NCI-H1105 (cell line): ENCODE measurements at regions not wholly inside any gene's neighbourhood (a gene's known extent, or its start where the extent isn't known, plus 50 kb on each side); places are given as distances from the start of the nearest gene placed in this dataset.
"Not testable (repeated sequence)": the region's sequence is repeated elsewhere in the genome, so short reads cannot be mapped to it uniquely, and the experiment has no call there.

Source experiments
- DNase-seq: peaks from one replicate; lab custom pipeline; 2025; lab: John Stamatoyannopoulos, UW

DNA sequence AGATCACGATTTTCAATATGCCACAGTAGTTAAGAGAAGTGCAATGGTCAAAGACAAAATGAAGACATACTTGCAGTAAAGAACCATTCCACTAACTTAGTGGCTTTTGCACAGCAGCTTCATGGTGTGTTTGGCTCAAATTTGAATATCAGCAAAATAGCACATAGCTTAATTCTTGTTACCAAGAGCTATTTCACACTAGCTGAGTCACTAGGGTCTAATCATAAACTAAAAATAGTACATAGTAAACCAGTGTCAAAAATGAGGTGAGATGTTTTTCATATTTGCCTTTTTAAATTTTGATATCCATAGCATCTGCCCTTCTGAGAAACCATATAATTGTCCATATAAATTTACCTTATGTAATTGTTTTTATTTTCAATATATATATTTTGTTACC, 325.0 kb upstream of the LUZP2 start:
- DNase-seq: no peak

DNA sequence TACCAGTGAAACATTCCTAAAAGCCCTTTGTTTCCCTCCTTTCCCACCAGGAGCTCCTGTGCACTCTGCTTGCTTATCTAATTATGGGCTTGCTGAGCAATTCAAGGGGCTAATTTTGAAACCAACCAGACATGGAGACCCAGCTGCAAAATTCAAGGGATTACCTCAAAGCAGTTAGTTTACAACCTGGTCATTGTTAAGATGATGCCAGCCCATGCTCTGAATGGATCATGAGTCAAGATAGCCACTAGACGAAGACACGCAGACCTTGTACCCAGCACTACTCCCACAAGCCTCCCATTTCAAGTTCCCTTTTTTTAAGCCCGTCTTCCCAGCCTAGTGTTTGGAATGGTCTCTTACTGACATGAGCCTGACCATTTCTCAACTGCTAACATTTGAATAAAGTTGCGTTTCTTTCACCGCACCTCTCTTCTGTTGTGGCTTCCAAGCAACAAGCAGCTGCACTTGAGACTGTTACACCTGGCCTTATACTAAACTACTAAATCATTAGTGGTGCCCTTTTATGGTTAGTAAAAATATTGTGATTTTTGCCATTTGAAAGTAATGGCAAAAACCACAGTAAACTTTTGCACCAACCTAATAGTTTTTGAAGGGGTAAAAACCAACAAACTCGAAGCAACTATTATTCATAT, 315.3 kb upstream of the LUZP2 start:
- no peak for DNase-seq

DNA sequence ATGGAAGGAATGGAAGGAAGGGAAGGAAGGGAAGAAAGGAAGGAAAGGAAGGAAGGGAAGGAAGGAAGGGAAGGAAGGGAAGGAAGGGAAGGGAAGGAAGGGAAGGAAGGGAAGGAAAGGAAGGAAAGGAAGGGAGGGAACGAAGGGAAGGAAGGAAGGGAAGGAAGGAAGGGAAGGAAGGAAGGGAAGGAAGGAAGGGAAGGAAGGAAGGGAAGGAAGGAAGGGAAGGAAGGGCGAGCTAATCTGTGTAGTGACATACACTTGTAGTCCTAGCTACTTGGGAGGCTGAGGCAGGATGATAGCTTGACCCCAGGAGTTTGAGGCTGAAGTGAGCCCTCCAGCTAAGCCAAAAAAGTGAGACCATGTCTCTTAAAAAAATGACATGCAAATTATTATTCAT, 311.3 kb upstream of the LUZP2 start:
- not testable (repeated sequence) for DNase-seq

DNA sequence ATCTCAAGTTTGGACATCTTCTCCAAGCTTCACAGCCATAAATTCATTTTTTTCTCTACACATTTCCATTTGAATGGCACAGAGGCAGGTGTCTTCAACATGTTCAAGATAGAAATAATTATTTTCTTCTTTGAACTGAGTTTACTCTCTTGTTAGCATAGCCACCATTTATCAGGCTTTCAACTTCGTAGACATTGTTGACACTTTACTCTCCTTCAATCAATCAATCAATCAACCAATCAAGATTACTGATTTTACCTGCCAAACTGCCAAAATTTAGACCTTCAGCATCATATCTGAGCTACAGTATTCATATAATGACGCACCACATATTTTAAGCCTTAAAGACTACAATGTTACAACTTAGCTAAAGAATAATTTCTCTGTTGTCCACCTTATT, 300.1 kb upstream of the LUZP2 start:
- DNase-seq: no peak

DNA sequence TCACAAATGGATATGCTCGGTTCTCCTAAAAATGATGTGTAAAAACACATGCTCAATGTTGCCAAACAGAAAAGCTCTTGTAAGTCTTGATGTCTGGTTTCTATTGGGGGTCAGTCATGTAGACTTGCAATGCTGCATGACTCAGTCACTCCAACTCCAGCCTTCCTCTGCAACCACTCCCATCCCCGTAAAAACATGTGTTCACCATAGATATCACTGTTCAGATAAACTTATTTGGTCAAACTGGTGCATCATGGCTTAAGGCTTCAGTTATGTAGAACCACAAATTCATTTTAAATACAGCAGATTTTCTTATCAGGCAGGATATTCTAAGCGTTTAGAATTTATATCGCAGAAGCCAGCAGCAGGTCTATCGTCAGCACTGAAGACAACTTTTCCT, 298.4 kb upstream of the LUZP2 start:
- DNase-seq: no peak

DNA sequence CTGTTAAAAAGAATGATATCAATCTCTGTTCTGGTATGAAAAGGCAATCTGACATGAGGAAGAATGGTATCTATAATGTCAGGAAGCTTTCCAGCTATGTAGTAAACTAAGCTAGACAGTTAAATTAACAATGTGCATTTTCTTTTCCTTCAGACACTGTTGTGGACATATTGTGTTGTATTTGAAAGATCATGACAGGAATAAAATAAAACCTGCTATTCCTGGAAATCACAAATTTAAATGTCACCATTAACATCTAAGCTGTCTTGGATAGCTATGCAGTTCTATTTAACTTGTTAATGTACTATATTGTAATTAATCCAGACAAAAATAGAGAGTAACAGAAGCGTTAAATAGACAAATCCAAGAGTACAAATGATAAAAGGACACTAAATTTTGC, 297.4 kb upstream of the LUZP2 start:
- no peak for DNase-seq

DNA sequence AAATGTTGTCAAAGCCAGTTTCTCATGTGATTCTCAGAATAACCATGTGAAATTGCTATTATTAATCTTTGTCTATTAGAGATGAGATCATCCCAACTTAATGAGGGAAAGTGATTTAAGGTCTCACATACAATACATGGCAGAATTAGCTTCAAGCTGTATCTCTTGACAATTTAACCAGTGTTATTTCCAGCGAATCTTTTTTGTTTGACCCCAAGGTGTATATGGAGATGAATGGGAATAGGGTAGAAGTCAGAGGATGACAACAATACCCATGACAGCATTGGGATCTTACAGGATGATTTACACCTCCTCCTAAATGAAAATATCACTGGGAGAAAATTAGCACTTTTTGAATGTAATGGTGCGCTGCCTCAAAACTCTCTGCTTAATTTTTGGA, 290.8 kb upstream of the LUZP2 start:
- DNase-seq: no peak

DNA sequence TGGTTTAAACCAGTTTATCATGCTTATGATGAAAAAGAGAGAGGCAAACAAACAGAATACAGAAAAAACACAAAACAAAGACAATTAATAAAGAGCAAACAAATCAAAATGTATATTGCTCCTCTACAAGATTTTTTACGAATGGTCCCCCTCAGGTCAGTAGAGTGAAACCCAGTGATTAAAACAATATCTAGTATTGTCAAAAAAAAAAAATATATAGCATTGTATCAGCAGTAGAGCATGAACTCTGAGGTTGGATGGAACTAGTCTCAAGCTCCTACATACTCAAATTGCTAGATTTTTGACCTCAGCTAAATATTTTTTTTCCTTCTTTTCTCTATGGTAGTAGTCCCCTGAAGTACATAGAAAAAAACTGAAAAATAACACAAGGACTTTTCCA, 290.3 kb upstream of the LUZP2 start:
- DNase-seq: no peak

DNA sequence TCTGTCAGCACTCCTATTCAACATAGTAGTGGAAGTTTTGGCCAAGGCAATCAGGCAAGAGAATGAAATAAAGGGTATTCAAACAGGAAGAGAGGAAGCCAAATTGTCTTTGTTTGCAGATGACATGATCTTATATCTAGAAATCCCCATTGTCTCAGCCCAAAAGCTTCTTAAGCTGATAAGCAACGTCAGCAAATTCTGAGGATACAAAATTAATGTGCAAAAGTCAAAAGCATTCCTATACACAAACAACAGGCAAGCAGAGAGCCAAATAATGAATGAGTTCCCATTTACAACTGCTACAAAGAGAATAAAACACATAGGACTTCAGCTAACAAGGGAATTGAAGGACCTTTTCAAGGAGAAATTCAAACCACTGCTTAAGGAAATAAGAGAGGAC, 280.4 kb upstream of the LUZP2 start:
- no peak for DNase-seq

DNA sequence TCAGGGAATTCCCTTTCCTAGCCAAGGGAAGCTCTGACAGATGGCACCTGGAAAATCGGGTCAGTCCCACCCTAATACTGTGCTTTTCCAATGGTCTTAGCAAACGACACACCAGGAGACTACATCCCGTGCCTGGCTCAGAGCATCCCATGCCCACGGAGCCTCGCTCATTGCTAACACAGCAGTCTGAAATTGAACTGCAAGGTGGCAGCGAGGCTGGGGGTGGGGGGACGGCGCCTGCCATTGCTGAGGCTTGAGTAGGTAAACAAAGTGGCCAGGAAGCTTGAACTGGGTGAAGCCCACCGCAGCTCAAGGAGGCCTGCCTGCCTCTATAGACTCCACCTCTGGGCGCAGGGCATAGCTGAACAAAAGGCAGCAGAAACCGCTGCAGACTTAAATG, 279.5 kb upstream of the LUZP2 start:
- DNase-seq: not testable (repeated sequence)

DNA sequence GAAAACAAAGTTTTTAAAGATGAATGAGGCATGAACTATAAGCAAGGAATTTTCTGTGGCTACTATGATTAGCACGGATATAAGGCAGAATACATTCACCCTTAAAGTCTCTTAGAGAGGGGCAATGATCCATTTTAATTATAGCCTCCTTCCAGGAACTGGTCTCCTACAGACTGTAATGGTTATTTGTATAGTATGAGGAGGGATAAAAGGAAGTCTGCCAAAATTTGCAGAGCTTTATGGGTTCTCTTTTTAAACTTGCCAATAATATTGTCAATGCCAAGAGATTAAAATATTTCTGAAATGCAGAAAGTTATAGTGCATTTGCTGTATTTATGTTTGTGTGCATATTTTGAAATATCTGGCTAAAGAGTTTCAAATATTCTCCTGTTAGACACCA, 271.4 kb upstream of the LUZP2 start:
- no peak for DNase-seq

DNA sequence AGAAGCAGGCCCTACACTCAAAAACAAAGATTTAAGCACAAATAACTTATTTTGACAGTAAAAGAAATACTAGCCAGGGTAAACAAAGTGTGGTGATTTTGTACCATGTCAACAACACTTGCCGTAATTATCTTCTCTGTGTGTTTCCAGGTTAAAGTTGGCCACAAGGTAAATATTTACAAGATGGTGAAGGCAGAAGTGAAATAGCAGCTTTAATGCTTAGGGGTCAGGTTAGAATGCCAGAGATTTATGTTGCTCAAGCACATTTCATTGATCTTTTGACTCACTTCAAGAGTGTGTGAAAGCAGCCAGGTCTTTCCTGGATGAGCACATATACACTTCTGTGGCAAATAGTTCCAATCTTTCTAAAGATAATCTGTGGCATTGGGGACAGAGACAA, 270.2 kb upstream of the LUZP2 start:
- DNase-seq: no peak

DNA sequence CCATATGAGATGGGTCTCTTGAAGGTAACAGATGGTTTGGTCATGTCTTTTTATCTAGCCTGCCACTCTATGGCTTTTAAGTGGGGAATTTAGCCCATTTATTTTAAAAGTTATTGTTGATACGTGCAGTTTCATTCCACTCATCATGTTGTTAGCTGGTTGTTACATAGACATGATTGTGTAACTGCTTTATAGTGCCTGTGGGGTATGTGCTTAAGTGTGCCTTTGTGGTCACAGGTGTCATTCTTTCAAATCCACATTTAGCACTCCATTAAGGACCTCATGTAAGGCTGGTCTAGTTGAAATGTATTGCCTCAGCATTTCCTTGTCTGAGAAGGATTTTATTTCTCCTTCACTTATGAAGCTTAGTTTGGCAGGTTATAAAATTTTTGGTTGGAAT, 263.8 kb upstream of the LUZP2 start:
- DNase-seq: no peak

DNA sequence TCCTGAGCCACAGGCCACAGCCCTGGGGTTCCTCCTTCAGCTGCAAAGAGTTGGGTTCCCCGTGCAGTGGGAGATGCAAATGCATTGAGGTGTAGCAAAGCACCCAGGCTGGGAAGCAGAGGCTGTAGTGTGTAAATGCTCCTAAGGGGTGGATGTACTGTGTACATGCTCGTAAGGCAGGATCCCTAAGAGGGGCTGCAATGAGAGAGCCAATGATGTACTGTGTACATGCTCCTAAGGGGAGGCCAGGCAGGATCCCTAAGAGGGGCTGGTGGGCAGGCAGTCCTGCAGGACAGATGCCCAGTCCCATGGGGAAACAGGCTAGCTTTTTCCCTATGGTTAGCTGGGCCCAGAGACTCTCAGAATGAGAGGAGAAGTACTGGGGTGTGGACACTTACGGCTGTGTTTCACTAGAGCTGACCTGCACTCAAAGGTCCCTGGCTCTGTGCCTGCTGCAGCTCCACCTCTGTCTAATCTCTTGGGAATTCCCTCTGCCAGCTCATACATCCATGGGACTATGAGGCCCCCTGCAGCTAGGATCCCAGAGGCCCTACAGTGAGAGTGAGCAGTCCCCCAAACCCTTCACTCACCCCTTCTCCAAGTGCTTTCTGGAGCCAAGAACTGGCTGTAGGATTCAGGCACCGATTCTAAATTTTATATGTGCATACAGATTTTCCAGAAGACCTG, 261.9 kb upstream of the LUZP2 start:
- no peak for DNase-seq

DNA sequence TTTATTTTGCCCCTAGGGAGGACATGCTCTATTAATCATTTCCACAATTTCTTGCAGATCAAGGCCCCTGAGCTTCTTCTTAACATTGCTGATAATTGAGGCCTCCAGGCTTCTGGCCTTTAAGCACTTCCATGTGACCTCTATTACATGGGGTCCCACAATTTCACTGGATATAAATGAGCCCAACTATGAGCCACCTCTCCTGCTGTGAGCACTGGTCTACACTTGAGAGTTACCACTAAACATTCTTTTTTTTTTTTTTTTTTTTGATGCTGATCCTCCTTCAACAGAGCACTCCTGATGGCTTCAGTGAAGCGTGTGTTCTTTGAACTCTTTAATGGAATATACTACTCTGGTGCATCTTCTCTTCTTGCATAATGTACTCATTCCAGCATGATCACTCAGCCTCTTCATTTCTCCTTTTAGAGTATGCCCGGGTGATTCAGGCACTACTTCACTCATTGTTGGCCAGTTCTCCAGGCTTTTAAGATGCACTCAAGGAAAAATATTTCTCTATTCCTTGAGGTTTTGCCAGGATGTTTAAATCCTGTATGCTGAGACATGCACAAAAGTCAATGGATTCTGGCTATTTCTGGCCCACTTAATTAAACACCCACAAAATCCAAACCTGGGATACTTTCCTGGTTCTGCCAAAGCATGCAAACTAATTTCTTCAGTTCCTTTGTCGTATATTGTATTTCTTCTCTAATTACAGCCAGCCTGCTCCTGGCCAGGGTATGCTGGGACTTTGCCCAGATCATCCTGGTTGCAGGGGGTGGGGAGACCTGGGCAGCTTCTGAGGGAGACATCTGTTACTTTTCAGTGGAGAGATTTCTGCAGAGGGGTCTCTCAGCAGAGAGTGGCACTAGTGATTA, 257.8 kb upstream of the LUZP2 start:
- no peak for DNase-seq

DNA sequence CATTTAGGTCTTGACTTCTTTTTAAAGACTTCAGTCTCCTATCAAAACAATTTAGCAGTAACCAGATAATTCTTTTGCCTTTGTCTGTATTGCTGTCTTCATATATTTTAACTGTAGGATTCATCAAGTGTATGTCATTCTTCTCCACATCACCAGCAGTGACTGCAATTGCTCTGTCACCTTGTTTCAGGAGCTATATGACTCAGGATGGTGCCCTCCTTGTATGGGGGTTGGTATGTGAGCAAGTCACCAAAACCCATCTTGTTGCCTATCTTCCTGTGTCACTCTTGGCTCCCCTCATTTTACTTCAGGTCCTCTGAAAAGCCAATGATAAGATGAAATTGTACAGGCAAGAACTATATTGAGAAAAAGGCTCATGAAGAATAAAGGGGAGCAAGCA, 256.9 kb upstream of the LUZP2 start:
- no peak for DNase-seq

DNA sequence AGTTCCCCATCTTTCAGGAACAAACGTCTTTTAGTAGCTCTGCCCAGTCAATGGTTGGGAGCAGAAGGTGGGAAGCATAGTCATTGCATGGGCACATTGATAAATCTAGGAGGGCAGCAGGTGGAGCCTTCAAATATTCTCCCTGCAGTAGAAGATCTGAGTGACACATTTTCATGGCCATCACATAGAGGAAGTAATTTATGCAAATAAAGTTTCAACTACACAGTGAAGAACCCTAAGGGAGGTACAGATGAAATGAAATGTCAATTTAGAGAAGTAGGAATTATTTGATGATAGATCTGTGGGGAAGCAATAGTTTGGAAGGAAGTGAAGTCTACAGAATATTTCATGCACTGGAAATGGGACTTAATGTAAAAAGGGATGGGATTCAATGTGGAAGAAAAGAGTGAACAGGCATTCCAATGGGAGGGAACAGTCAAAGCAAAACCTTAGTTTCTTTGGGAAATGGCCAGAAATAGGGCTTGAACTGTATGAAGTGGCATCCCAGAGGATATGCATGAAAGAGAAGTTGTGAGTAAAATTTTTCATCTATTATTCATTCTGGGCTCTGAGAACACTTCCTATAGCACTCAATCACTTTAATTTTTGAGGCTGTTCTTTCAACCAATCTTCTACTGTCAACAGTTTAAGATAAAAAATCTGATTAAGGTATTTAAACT, 256.2 kb upstream of the LUZP2 start:
- no peak for DNase-seq

DNA sequence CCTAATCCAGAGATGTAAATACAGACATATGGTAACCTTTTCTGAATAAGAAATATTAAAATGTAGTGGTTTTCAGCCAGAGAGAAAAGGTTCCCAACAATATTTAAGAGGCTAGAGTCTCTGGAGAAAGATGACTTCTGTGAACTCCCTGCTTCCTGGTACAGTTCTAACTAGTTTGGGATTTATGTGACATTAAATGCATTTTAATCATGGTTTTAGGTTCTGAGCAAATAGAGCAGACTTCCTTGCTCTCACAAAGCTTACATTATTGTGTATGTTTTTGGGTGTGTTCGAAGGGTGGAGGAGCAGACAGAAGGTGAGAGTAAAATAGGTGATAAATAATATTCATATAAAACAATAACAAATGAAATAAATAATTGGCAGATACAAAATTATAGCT, 250.1 kb upstream of the LUZP2 start:
- no peak for DNase-seq

DNA sequence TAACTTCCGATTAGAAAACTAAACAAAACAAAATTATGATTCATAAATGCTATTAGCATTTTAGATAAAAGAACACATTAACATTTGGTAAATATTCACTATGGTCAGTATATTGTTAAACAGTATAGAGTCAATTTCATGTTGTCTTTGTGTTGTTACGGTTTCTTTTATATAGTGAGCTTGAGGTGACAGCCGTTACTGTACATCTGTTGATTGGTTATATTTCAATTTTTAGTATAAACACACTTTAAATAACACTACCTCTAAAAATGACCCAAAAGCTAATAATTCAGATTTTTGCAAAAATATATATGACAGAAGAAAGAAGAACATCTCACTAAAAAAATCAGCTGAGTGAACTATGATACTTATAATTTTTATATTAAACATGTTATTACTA, 249.0 kb upstream of the LUZP2 start:
- no peak for DNase-seq

DNA sequence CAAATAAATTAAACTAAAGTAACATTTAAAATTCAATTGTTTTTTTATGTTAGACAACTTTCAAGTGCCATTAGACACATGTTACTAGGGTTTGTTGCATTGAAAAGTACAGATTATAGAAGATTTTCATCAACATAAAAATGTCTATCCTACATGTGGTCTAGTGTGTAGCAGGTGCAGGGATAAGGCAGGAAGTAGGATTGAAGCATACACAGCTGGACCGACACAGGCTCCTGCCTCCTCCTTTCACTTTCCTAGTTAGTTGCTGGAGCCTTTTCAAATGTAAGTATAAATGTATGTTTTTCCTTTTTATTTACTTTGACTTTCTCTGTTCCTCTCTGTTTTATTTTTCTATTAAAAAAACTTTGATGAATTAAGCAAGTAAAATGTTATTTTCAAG, 246.9 kb upstream of the LUZP2 start:
- no peak for DNase-seq

DNA sequence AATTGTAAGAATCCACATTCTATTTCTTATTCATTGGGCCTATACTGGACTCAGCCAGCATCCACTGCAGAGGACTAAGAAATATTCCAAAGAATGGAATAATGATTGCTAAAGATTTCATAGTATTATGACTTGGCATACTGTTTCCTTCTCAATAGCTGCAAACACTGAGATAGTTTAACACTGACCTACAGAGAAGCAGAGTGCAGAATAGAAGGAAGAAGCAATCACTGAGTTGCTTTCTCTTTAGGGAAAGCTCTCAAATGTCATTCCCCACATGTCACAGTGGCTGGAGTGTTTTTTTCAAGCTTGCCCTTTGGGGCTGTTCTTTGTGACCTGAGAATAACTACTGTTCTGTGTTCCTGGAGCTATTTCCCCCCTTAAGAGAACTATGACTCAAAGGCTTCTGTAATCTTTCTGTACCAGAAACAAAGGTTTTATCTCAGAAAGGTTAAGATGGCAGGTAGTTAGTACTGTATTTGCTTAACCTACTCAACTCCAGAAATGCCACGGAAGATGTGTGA, 243.6 kb upstream of the LUZP2 start:
- no peak for DNase-seq

DNA sequence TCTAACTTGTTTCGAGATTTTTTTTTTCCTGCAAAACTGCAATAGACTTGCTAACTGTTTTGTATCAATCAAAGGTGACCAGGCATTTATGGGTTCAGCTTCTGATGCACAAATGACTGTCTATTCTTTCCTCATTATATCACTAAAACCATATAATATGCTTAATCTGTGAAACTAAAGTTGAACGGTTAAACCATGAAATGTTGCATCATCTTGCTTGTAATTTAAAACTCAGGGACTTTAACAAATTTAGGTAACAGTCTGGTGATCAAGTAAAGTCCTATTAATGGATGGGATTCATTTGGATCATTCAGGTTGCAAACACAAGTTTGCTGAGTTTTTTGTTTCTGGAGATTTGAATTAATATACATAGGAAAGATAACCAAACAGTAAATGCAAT, 232.0 kb upstream of the LUZP2 start:
- DNase-seq: no peak
